ENCODE measurements at regions not wholly inside any gene's neighbourhood (a gene's known extent, or its start where the extent isn't known, plus 50 kb on each side); places are given as distances from the start of the nearest gene placed in this dataset.

- no peaks in the 10 kb centered on the region; the same call in 1 of the 2 replicates for H3K4me1 ChIP-seq (replicated peaks; ENCODE audit: insufficient read depth)
- TF ChIP-seq CTCF (conservative IDR thresholded peaks at IDR 0.05) (no peak), EZH2 (IDR thresholded peaks at IDR 0.05; ENCODE audit: low read depth) (no peak)
- intact Hi-C loops (cut with micrococcal nuclease; ENCODE audit: unreplicated experiment) = no loop called here
- H3K9me3 ChIP-seq (ENCODE audit: insufficient read depth, low read depth) = no peaks in the 10 kb centered on the region
- ChIA-PET POLR2A (ENCODE audit: unreplicated experiment) (interaction anchor here (0.5 kb wide), 1 partner anchor 1186 kb away, joined by 4 read pairs; the partner anchor contains the start of gene SRSF7), CTCF (no interaction called here)
- no peaks in the 10 kb centered on the region for H3K9me2 ChIP-seq (ENCODE audit: insufficient read depth)
- no peak overlapping the region for H3K27ac ChIP-seq
- H3K36me3 ChIP-seq (ENCODE audit: low read depth) = no peaks in the 10 kb centered on the region
- H4K20me1 ChIP-seq (ENCODE audit: insufficient read depth) = no peaks in the 10 kb centered on the region
- H3K79me2 ChIP-seq (ENCODE audit: low read depth) = no peaks in the 10 kb centered on the region
- no peak overlapping the region for H3K4me2 ChIP-seq
- no peak overlapping the region for H3K4me3 ChIP-seq
- BruUV-seq (replicated peaks) = no TSS peak
- no peaks in the 10 kb centered on the region for H3K27me3 ChIP-seq (ENCODE audit: insufficient read depth, low read depth)
- H3F3A ChIP-seq (ENCODE audit: insufficient read depth, low read depth) = no peaks in the 10 kb centered on the region
- peak in 1 of 2 experiments; percentile 32 for DNase-seq
- no peak overlapping the region for H2AFZ ChIP-seq
Measured at GRCh38 chr2:39937621-39938020, 158.6 kb upstream of the THUMPD2 start.

DNA sequence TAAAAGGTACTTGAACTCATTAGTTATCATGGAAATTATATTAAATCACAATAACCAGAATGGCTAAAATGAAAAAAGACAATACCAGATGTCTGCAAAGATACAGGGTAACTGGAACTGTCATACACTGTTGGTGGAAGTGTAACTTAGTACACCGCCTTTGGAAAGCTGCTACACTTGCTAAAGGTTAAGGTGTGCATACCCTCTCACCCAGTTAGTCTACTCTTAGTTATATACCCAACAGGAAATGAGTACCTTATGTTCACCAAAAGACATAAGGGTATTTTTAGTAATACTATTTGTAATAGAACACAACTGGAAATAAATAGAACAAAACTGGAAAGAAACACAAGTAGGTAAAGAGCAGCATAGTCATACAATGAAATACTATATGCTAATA is 155.8 kb upstream of the THUMPD2 start:
- Histone ChIP-seq H3K4me2 (no peak overlapping the region), H3K36me3 (ENCODE audit: low read depth) (no peaks in the 10 kb centered on the region), H3F3A (ENCODE audit: insufficient read depth, low read depth) (no peaks in the 10 kb centered on the region), H3K9me2 (ENCODE audit: insufficient read depth) (no peaks in the 10 kb centered on the region), H3K4me1 (replicated peaks; ENCODE audit: insufficient read depth) (no peaks in the 10 kb centered on the region; the same call in 1 of the 2 replicates), H3K9me3 (ENCODE audit: insufficient read depth, low read depth) (no peaks in the 10 kb centered on the region), H3K27me3 (ENCODE audit: insufficient read depth, low read depth) (no peaks in the 10 kb centered on the region), H3K4me3 (no peak overlapping the region), H3K27ac (no peak overlapping the region), H3K79me2 (ENCODE audit: low read depth) (no peaks in the 10 kb centered on the region), H2AFZ (no peak overlapping the region), H4K20me1 (ENCODE audit: insufficient read depth) (no peaks in the 10 kb centered on the region)
- ChIA-PET POLR2A (ENCODE audit: unreplicated experiment) (no interaction called here), CTCF (no interaction called here)
- DNase-seq = peak in 1 of 2 experiments; percentile 15
- intact Hi-C loops (cut with micrococcal nuclease; ENCODE audit: unreplicated experiment) = no loop called here
- no TSS peak for BruUV-seq (replicated peaks)
- no peak for TF ChIP-seq CTCF (conservative IDR thresholded peaks at IDR 0.05)
- TF ChIP-seq EZH2 (IDR thresholded peaks at IDR 0.05; ENCODE audit: low read depth) = no peak

GRCh38 chr2:39933196-39933595 is 154.1 kb upstream of the THUMPD2 start:
- Histone ChIP-seq H3K27ac (no peak overlapping the region), H3F3A (ENCODE audit: insufficient read depth, low read depth) (no peaks in the 10 kb centered on the region), H4K20me1 (ENCODE audit: insufficient read depth) (no peaks in the 10 kb centered on the region), H3K4me3 (no peak overlapping the region), H3K9me2 (ENCODE audit: insufficient read depth) (no peaks in the 10 kb centered on the region), H3K4me2 (no peak overlapping the region), H3K79me2 (ENCODE audit: low read depth) (no peaks in the 10 kb centered on the region), H3K27me3 (ENCODE audit: insufficient read depth, low read depth) (no peaks in the 10 kb centered on the region), H3K4me1 (replicated peaks; ENCODE audit: insufficient read depth) (no peaks in the 10 kb centered on the region; the same call in 1 of the 2 replicates), H3K36me3 (ENCODE audit: low read depth) (no peaks in the 10 kb centered on the region), H3K9me3 (ENCODE audit: insufficient read depth, low read depth) (no peaks in the 10 kb centered on the region), H2AFZ (no peak overlapping the region)
- no TSS peak for BruUV-seq (replicated peaks)
- DNase-seq = no peak
- POLR2A ChIA-PET (ENCODE audit: unreplicated experiment) = no interaction called here
- TF ChIP-seq EZH2 (IDR thresholded peaks at IDR 0.05; ENCODE audit: low read depth) = no peak
- TF ChIP-seq CTCF (conservative IDR thresholded peaks at IDR 0.05) = no peak
- intact Hi-C loops (cut with micrococcal nuclease; ENCODE audit: unreplicated experiment) = no loop called here
- CTCF ChIA-PET = no interaction called here
